ENCODE measurements at regions not wholly inside any gene's neighbourhood (a gene's known extent, or its start where the extent isn't known, plus 50 kb on each side); places are given as distances from the start of the nearest gene placed in this dataset.

DNA sequence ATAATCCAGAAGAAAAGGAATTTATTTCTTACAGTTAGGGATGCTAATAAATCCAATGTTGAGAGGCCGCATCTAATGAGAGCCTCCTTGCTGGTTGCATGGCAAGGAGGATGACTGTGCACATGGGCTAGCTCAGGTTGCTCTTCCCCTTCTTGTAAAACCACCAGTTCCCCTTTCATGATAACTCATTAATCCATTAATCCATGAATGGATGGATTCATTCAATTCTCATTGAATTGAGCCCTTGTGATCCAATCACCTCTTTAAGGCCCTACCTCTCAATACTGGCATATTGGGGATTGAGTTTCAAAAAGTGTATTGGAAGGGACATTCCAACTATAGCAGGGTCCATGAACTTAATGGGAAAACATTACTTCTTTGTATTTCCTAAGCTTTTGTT is 149.5 kb downstream of the BMP2 start:
- no peak for TF ChIP-seq EZH2 (IDR thresholded peaks at IDR 0.05; ENCODE audit: low read depth, unreplicated experiment)
- TF ChIP-seq, protein P1, sequence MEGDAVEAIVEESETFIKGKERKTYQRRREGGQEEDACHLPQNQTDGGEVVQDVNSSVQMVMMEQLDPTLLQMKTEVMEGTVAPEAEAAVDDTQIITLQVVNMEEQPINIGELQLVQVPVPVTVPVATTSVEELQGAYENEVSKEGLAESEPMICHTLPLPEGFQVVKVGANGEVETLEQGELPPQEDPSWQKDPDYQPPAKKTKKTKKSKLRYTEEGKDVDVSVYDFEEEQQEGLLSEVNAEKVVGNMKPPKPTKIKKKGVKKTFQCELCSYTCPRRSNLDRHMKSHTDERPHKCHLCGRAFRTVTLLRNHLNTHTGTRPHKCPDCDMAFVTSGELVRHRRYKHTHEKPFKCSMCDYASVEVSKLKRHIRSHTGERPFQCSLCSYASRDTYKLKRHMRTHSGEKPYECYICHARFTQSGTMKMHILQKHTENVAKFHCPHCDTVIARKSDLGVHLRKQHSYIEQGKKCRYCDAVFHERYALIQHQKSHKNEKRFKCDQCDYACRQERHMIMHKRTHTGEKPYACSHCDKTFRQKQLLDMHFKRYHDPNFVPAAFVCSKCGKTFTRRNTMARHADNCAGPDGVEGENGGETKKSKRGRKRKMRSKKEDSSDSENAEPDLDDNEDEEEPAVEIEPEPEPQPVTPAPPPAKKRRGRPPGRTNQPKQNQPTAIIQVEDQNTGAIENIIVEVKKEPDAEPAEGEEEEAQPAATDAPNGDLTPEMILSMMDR (conservative IDR thresholded peaks at IDR 0.05; ENCODE audit: low read depth in 2 of 2), result no peak
- no peak for TF ChIP-seq JUNB (IDR thresholded peaks at IDR 0.05; ENCODE audit: unreplicated experiment)
- TF ChIP-seq, protein P2, sequence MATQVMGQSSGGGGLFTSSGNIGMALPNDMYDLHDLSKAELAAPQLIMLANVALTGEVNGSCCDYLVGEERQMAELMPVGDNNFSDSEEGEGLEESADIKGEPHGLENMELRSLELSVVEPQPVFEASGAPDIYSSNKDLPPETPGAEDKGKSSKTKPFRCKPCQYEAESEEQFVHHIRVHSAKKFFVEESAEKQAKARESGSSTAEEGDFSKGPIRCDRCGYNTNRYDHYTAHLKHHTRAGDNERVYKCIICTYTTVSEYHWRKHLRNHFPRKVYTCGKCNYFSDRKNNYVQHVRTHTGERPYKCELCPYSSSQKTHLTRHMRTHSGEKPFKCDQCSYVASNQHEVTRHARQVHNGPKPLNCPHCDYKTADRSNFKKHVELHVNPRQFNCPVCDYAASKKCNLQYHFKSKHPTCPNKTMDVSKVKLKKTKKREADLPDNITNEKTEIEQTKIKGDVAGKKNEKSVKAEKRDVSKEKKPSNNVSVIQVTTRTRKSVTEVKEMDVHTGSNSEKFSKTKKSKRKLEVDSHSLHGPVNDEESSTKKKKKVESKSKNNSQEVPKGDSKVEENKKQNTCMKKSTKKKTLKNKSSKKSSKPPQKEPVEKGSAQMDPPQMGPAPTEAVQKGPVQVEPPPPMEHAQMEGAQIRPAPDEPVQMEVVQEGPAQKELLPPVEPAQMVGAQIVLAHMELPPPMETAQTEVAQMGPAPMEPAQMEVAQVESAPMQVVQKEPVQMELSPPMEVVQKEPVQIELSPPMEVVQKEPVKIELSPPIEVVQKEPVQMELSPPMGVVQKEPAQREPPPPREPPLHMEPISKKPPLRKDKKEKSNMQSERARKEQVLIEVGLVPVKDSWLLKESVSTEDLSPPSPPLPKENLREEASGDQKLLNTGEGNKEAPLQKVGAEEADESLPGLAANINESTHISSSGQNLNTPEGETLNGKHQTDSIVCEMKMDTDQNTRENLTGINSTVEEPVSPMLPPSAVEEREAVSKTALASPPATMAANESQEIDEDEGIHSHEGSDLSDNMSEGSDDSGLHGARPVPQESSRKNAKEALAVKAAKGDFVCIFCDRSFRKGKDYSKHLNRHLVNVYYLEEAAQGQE (IDR thresholded peaks at IDR 0.05; ENCODE audit: unreplicated experiment), result no peak
- no peak for TF ChIP-seq POLR2AphosphoS5 (IDR thresholded peaks at IDR 0.05; ENCODE audit: low read depth)
- TF ChIP-seq CREB1 (CRISPR knock-in tag; IDR thresholded peaks at IDR 0.05; ENCODE audit: low read depth), result no peak
- no peak for TF ChIP-seq EZH2phosphoT487 (IDR thresholded peaks at IDR 0.05; ENCODE audit: unreplicated experiment)

Measured in GM23338 (cell line).